CD4-positive, alpha-beta T cell (primary cell): ENCODE measurements at regions not wholly inside any gene's neighbourhood (a gene's known extent, or its start where the extent isn't known, plus 50 kb on each side); places are given as distances from the start of the nearest gene placed in this dataset.

Experiments used
- ATAC-seq: fragments of 200-7000 bp; cut with Tn5 transposase; one replicate; pipeline ENCODE4 v1.10.0; 2022; ENCODE audit warnings: mild to moderate bottlenecking; ENCODE audit not compliant: poor library complexity
- CTCF ChIA-PET: fragments of 350-600 bp; sonication (Branson Sonifier 250); formaldehyde crosslinking; loops from one replicate; lab custom pipeline; 2021; ENCODE audit warnings: antibody characterized with exemption, inconsistent platforms; lab: Charles Lee
- POLR2A ChIA-PET: fragments of 350-600 bp; sonication (Branson Sonifier 250); formaldehyde crosslinking; loops from one replicate; lab custom pipeline; 2021; ENCODE audit warnings: antibody characterized with exemption, inconsistent platforms; lab: Charles Lee
- DNase-seq, 14 experiments: peaks; one replicate each; pipeline ENCODE4 v3.0.0-alpha.2; 2013 to 2020; ENCODE audit warnings: mixed read lengths in 2 of 14
- H3K27ac ChIP-seq, 2 donors: one replicate each; pipeline versions ENCODE4 v1.5.1 to v1.7.0; 2013; ENCODE audit warnings: low read length in 2 of 2, low read depth in 1 of 2, mild to moderate bottlenecking in 1 of 2
- H3K27me3 ChIP-seq, 2 experiments: 1 replicate in 1 of 2; 2 replicates in 1 of 2; pipeline versions ENCODE4 v1.6.1 to v1.7.0; 2013; ENCODE audit warnings: low read length in 2 of 2, control low read depth in 1 of 2, mild to moderate bottlenecking in 1 of 2, moderate library complexity in 1 of 2; ENCODE audit not compliant: insufficient read depth in 2 of 2, control insufficient read depth in 1 of 2
- H3K36me3 ChIP-seq: one replicate; pipeline ENCODE4 v1.6.1; 2013; ENCODE audit warnings: low read length, control low read depth; ENCODE audit not compliant: insufficient read depth
- H3K4me1 ChIP-seq: one replicate; pipeline ENCODE4 v1.6.1; 2013; ENCODE audit warnings: low read length, control low read depth; ENCODE audit not compliant: insufficient read depth
- H3K4me3 ChIP-seq: one replicate; pipeline ENCODE4 v1.5.1; 2013; ENCODE audit warnings: mild to moderate bottlenecking, low read length, moderate library complexity
- H3K9me3 ChIP-seq, 2 experiments: 1 replicate in 1 of 2; 2 replicates in 1 of 2; pipeline versions ENCODE4 v1.6.1 to v1.7.0; 2013; ENCODE audit warnings: low read length in 2 of 2, mild to moderate bottlenecking in 2 of 2, control low read depth in 1 of 2, moderate library complexity in 1 of 2; ENCODE audit not compliant: control insufficient read depth in 1 of 2, insufficient read depth in 1 of 2
- H3K27ac Mint-ChIP-seq: one replicate; pipeline ENCODE4 v1.8.0; 2020; ENCODE audit warnings: mixed read lengths
- H3K27me3 Mint-ChIP-seq: one replicate; pipeline ENCODE4 v1.8.0; 2021; ENCODE audit warnings: mixed read lengths
- H3K36me3 Mint-ChIP-seq: one replicate; pipeline ENCODE4 v1.8.0; 2021; ENCODE audit warnings: low read depth, mixed read lengths
- H3K4me1 Mint-ChIP-seq: one replicate; pipeline ENCODE4 v1.8.0; 2021; ENCODE audit warnings: low read depth, mixed read lengths
- H3K4me3 Mint-ChIP-seq: one replicate; pipeline ENCODE4 v1.8.0; 2020; ENCODE audit warnings: mild to moderate bottlenecking, mixed read lengths
- H3K9me3 Mint-ChIP-seq: one replicate; pipeline ENCODE4 v1.8.0; 2020; ENCODE audit warnings: mixed read lengths
- intact Hi-C, 2 experiments: fragments of 100-400 bp; cut with DNase I in 1 of 2; cut with micrococcal nuclease in 1 of 2; formaldehyde crosslinking; loops; one replicate each; pipeline versions ENCODE4 v1.15.1 to v1.9.0; 2023 to 2025; cut with DNase I, micrococcal nuclease
- TF ChIP-seq, protein P1 (sequence below): fragments of 200-600 bp; IDR thresholded peaks from one replicate; pipeline ENCODE4 v1.8.0; 2022; ENCODE audit warnings: antibody characterized with exemption, mild to moderate bottlenecking

- DNase-seq (no peak), ATAC-seq (no peak)
- H3K4me3 Mint-ChIP-seq: no peak overlapping the region
- H3K27ac Mint-ChIP-seq: no peak overlapping the region
- no peaks in the 10 kb centered on the region for H3K36me3 Mint-ChIP-seq
- no peaks in the 10 kb centered on the region for H3K4me1 Mint-ChIP-seq
- POLR2A ChIA-PET: no interaction called here
- H3K9me3 ChIP-seq: peaks cover 0 to 1% of the 10 kb centered on the region in 2 experiments
- intact Hi-C loops: no loop called here
- no peak overlapping the region for H3K27ac ChIP-seq
- CTCF ChIA-PET: no interaction called here
- no peaks in the 10 kb centered on the region for H3K36me3 ChIP-seq
- H3K27me3 Mint-ChIP-seq: peaks cover 20% of the 10 kb centered on the region
- H3K4me3 ChIP-seq: no peak overlapping the region
- TF ChIP-seq, protein P1, sequence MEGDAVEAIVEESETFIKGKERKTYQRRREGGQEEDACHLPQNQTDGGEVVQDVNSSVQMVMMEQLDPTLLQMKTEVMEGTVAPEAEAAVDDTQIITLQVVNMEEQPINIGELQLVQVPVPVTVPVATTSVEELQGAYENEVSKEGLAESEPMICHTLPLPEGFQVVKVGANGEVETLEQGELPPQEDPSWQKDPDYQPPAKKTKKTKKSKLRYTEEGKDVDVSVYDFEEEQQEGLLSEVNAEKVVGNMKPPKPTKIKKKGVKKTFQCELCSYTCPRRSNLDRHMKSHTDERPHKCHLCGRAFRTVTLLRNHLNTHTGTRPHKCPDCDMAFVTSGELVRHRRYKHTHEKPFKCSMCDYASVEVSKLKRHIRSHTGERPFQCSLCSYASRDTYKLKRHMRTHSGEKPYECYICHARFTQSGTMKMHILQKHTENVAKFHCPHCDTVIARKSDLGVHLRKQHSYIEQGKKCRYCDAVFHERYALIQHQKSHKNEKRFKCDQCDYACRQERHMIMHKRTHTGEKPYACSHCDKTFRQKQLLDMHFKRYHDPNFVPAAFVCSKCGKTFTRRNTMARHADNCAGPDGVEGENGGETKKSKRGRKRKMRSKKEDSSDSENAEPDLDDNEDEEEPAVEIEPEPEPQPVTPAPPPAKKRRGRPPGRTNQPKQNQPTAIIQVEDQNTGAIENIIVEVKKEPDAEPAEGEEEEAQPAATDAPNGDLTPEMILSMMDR: no peak
- H3K27me3 ChIP-seq: peaks cover 0 to 4% of the 10 kb centered on the region in 2 experiments
- no peaks in the 10 kb centered on the region for H3K9me3 Mint-ChIP-seq
- no peaks in the 10 kb centered on the region for H3K4me1 ChIP-seq
These were observed 176.7 kb downstream of the NXNL2 start for GRCh38 chr9:88711719-88712118.

DNA sequence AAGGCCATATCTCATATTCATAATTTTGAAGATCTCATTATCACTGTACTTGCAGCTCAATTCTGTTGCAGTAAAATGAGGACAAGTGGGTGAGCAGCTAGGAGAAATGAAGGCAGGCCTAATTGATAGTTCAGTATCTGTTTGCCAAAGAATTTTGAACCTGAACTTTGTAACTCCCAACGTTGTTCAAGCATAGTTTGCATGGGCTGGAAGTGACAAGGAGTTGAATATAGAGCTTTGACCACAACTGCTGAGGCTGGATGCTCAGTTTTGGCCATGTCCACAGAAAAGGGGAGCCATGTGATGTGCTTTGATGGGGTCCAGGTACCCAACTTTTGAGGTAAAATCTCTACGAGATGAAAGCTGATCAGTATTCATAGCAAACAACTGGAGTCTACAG is 177.5 kb downstream of the NXNL2 start:
- no peak for DNase-seq
- Mint-ChIP-seq H3K4me1 (no peaks in the 10 kb centered on the region), H3K27ac (no peak overlapping the region), H3K36me3 (no peaks in the 10 kb centered on the region), H3K9me3 (no peaks in the 10 kb centered on the region), H3K4me3 (no peak overlapping the region), H3K27me3 (peaks cover 21% of the 10 kb centered on the region)
- Histone ChIP-seq H3K4me1 (no peaks in the 10 kb centered on the region), H3K27me3 (peaks cover 0 to 4% of the 10 kb centered on the region in 2 experiments), H3K4me3 (no peak overlapping the region), H3K36me3 (no peaks in the 10 kb centered on the region), H3K9me3 (no peaks in the 10 kb centered on the region), H3K27ac (no peak overlapping the region)
- no peak for ATAC-seq
- CTCF ChIA-PET: no interaction called here
- intact Hi-C loops: no loop called here
- TF ChIP-seq, protein P1: no peak
- POLR2A ChIA-PET: no interaction called here

DNA sequence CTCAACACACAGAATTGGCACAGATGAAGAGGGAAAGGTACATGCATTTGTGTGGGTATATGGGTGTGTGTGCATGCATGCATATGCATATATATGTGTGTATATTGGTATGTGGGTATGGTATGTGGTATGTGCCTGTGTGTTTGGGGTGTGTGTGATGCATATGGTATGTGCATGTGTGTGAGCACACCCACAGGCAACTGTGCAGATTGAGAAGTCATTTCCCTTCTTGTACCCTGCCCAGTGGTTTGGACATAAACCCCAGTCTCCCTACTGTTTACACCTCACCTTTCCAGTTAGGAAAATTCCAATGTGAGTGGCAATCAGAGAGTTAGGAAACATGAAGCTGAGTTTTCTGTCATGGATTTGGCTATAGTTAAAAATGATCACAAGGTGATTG is 178.0 kb downstream of the NXNL2 start:
- POLR2A ChIA-PET: no interaction called here
- no peak overlapping the region for H3K27ac Mint-ChIP-seq
- ATAC-seq (no peak), DNase-seq (no peak)
- Histone ChIP-seq H3K27ac (no peak overlapping the region), H3K36me3 (no peaks in the 10 kb centered on the region), H3K9me3 (no peaks in the 10 kb centered on the region), H3K4me1 (no peaks in the 10 kb centered on the region), H3K27me3 (peaks cover 0 to 4% of the 10 kb centered on the region in 2 experiments), H3K4me3 (no peak overlapping the region)
- no peaks in the 10 kb centered on the region for H3K36me3 Mint-ChIP-seq
- H3K4me3 Mint-ChIP-seq: no peak overlapping the region
- peaks cover 22% of the 10 kb centered on the region for H3K27me3 Mint-ChIP-seq
- TF ChIP-seq, protein P1: no peak
- intact Hi-C loops: no loop called here
- no peaks in the 10 kb centered on the region for H3K9me3 Mint-ChIP-seq
- no peaks in the 10 kb centered on the region for H3K4me1 Mint-ChIP-seq
- CTCF ChIA-PET: no interaction called here
